Neural crest cell (in vitro differentiated cells): ENCODE measurements at regions not wholly inside any gene's neighbourhood (a gene's known extent, or its start where the extent isn't known, plus 50 kb on each side); places are given as distances from the start of the nearest gene placed in this dataset.

Source experiments
- DNase-seq: peaks from one replicate; pipeline ENCODE4 v3.0.0; 2021; ENCODE audit warnings: low read depth, mixed read lengths, low spot score
- H3K27ac Mint-ChIP-seq: one replicate; pipeline ENCODE4 v1.8.0; 2021; ENCODE audit warnings: mild to moderate bottlenecking, mixed read lengths; ENCODE audit not compliant: unreplicated experiment
- H3K27me3 Mint-ChIP-seq: 2 replicates; pipeline ENCODE4 v1.8.0; 2021; ENCODE audit warnings: low read depth, mild to moderate bottlenecking, mixed read lengths
- H3K36me3 Mint-ChIP-seq: 2 replicates; pipeline ENCODE4 v1.8.0; 2021; ENCODE audit warnings: low read depth, mild to moderate bottlenecking, mixed read lengths
- H3K4me1 Mint-ChIP-seq: 2 replicates; pipeline ENCODE4 v1.8.0; 2021; ENCODE audit warnings: mixed read lengths
- H3K4me3 Mint-ChIP-seq: one replicate; pipeline ENCODE4 v1.8.0; 2021; ENCODE audit warnings: mild to moderate bottlenecking, mixed read lengths
- H3K9me3 Mint-ChIP-seq: 2 replicates; pipeline ENCODE4 v1.8.0; 2021; ENCODE audit warnings: mixed read lengths
- CTCF ChIP-seq: fragments of 200-600 bp; sonication (generic); conservative IDR thresholded peaks from 2 replicates; pipeline ENCODE4 v1.5.0; 2021; ENCODE audit warnings: antibody characterized with exemption, mild to moderate bottlenecking

- no peak overlapping the region for H3K27ac Mint-ChIP-seq
- H3K4me1 Mint-ChIP-seq: peaks cover 14% of the 10 kb centered on the region
Observed at GRCh38 chr2:7209757-7210555, 292.7 kb downstream of the RNF144A start.

GRCh38 chr2:7210712-7211111 lies 293.5 kb downstream of the RNF144A start:
- no peak overlapping the region for H3K27ac Mint-ChIP-seq
- no peak for TF ChIP-seq CTCF
- H3K27me3 Mint-ChIP-seq: no peaks in the 10 kb centered on the region
- H3K36me3 Mint-ChIP-seq: no peaks in the 10 kb centered on the region
- no peak overlapping the region for H3K4me3 Mint-ChIP-seq
- no peaks in the 10 kb centered on the region for H3K9me3 Mint-ChIP-seq
- no peak for DNase-seq
- peaks cover 14% of the 10 kb centered on the region for H3K4me1 Mint-ChIP-seq

More at GRCh38 chr2:7209757-7210555, 292.7 kb downstream of the RNF144A start:
- Mint-ChIP-seq H3K36me3 (no peaks in the 10 kb centered on the region), H3K27me3 (no peaks in the 10 kb centered on the region), H3K9me3 (no peaks in the 10 kb centered on the region), H3K4me3 (no peak overlapping the region)
- no peak for DNase-seq
- no peak for TF ChIP-seq CTCF

- H3K27ac Mint-ChIP-seq: no peak overlapping the region
- H3K4me1 Mint-ChIP-seq: peaks cover 10% of the 10 kb centered on the region
- no peak for DNase-seq
- TF ChIP-seq CTCF: no peak
- H3K36me3 Mint-ChIP-seq: no peaks in the 10 kb centered on the region
- peaks cover 5% of the 10 kb centered on the region for H3K9me3 Mint-ChIP-seq
- no peaks in the 10 kb centered on the region for H3K27me3 Mint-ChIP-seq
- no peak overlapping the region for H3K4me3 Mint-ChIP-seq
Observed at GRCh38 chr2:7225848-7226247, 308.6 kb downstream of the RNF144A start.

GRCh38 chr2:7226501-7226900 lies 309.3 kb downstream of the RNF144A start:
- Mint-ChIP-seq H3K27ac (no peak overlapping the region), H3K36me3 (no peaks in the 10 kb centered on the region), H3K9me3 (no peaks in the 10 kb centered on the region), H3K27me3 (no peaks in the 10 kb centered on the region), H3K4me1 (peaks cover 10% of the 10 kb centered on the region), H3K4me3 (no peak overlapping the region)
- no peak for TF ChIP-seq CTCF
- no peak for DNase-seq

- Mint-ChIP-seq H3K4me1 (peaks cover 2% of the 10 kb centered on the region), H3K9me3 (peaks cover 7% of the 10 kb centered on the region), H3K36me3 (no peaks in the 10 kb centered on the region), H3K27ac (no peak overlapping the region), H3K4me3 (no peak overlapping the region), H3K27me3 (no peaks in the 10 kb centered on the region)
- no peak for DNase-seq
- TF ChIP-seq CTCF: no peak
Observed at GRCh38 chr2:7233126-7233525, 315.9 kb downstream of the RNF144A start.
